Stimulated activated CD4-positive, alpha-beta T cell treated with anti-CD3 and anti-CD28 coated beads, Interleukin-4, amount 100 ng/mL, for 1 hour (primary cell): ENCODE measurements at regions not wholly inside any gene's neighbourhood (a gene's known extent, or its start where the extent isn't known, plus 50 kb on each side); places are given as distances from the start of the nearest gene placed in this dataset.
"Not testable (repeated sequence)": the region's sequence is repeated elsewhere in the genome, so short reads cannot be mapped to it uniquely, and the experiment has no call there.

Source experiments
- DNase-seq: peaks from one replicate; pipeline ENCODE4 v3.0.0-alpha.2; 2020

GRCh38 chr1:224061436-224061835, 52.5 kb upstream of the FBXO28 start:
- no peak for DNase-seq

DNA sequence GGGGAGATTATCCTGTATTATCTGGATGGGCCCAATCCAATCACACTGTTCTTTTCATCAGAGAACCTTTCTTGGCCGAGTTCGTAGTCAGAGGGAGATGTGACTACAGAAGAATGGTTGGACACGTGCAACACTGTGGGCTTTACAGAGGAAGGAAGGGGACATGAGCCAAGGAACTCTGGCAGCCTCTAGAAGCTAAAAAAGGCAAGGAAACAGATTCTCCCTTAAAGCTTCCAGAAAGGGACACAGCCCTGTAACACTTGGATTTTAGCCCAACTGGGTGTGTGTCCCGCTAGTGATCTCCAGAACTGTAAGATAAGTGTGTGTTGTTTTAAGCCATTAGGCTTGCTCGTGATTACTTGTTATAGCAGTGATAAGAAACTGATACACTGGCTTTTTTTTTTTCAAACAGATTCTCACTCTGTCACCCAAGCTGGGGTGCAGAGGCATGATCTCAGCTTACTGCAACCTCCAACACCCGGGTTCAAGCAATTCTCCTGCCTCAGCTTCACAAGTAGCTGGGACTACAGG, 53.9 kb upstream of the FBXO28 start:
- no peak for DNase-seq

GRCh38 chr1:224058303-224058702, 55.6 kb upstream of the FBXO28 start:
- no peak for DNase-seq

DNA sequence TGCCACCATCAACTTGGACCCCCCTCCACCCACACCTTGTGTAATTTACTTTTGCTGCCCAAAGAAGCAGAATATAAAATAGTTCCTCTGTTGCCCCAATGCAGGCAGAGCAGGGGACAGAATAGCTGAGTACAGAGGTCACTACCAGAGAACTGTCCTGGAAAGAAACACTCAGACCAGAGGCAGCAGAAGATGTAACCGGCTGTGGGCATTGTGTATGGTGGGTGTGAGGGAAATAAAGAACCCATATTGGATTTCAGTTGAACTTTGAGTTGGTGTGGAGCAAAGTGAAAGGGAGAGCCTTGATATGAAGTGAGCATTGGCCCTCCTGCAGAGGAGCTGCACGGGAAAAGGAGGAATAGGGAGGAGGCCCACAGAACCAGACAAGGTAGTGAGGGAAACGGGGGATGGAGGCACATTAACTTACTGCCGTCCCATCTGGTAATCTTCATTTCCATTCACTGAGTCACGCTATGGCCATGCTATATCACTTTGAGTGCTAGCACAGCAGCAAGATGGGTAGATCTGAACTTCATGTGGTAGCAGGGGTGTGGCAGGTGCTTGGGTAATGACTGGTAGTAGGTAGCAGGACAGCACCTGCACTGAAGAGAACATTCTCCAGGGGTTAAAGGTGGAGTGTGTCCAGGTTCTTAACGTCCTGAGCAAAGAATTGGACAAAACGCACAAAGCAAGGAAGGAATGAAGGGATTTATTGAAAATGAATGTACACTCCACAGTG, 56.3 kb upstream of the FBXO28 start:
- no peak for DNase-seq

GRCh38 chr1:224054611-224055010, 59.3 kb upstream of the FBXO28 start:
- DNase-seq = no peak

- no peak for DNase-seq
These were observed 59.9 kb upstream of the FBXO28 start for GRCh38 chr1:224054012-224054411.

- DNase-seq = no peak
These were observed 60.5 kb upstream of the FBXO28 start for GRCh38 chr1:224053456-224053855.

GRCh38 chr1:224052772-224053171, 61.1 kb upstream of the FBXO28 start:
- DNase-seq = no peak

- DNase-seq = not testable (repeated sequence)
These were observed 62.1 kb upstream of the FBXO28 start for GRCh38 chr1:224051782-224052181.

GRCh38 chr1:224051086-224051406, 62.9 kb upstream of the FBXO28 start:
- DNase-seq = no peak

- DNase-seq = no peak
These were observed 66.4 kb upstream of the FBXO28 start for GRCh38 chr1:224047538-224047937.

GRCh38 chr1:224045556-224045955, 68.4 kb upstream of the FBXO28 start:
- no peak for DNase-seq

- no peak for DNase-seq
These were observed 69.5 kb upstream of the FBXO28 start for GRCh38 chr1:224044420-224044819.

GRCh38 chr1:224042557-224043118, 71.3 kb upstream of the FBXO28 start:
- DNase-seq = no peak

DNA sequence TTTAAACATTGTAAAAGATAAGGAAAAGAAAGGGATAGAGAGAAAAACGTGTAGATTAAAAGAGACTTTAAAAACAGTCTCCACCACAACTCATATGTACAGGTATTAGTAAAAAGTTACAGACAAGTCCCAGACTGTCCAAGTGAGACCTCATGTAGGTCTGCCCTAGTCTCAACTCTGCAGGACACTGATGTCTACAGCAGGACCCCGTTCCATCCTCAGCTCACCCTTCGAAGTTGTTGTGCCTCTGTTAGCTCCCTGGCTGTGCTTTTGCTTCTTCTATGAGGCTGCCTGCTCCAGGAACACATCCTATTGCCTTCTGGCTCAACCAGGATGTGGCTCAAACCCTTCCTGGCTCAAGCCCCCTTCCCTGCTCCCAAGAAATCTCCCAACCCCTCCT, 72.9 kb upstream of the FBXO28 start:
- no peak for DNase-seq

DNA sequence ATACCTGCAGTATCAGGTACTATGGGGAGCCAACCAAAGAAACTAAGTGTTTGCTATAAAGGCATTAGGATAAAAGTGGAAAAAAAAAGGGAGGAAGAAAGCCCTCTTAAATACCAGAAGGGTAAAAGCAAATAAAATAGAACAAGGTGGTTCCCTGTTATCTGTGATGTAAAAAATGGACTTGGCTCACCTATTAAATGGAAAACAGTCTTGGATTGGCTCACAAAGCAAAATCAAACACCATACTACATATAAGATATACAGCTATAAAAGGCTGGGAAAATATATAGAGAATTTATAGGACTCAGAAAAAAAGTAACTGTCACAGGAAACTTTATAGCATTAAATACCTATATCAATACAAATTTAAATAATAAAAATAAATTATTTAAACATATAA, 73.5 kb upstream of the FBXO28 start:
- not testable (repeated sequence) for DNase-seq

DNA sequence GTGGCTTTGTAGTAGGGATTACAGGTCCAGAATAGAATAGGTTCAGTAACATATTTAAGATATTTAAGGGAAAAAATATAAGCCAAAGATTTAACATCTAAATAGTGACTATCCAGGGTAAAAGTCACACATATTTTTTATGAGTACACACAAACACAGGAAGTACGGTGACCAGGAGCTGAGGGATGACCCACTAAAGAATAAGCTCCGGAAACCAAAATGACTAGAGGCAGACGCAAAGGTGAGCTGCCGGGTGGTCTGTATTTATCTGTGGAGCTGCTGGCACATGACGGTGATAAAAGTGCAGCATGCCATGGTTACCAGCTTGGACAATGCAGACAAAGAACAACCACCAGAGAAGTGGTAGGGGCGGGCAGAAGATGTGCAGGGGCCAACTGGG, 73.9 kb upstream of the FBXO28 start:
- DNase-seq = not testable (repeated sequence)

- not testable (repeated sequence) for DNase-seq
These were observed 75.1 kb upstream of the FBXO28 start for GRCh38 chr1:224038832-224039231.

GRCh38 chr1:224037362-224037761, 76.5 kb upstream of the FBXO28 start:
- not testable (repeated sequence) for DNase-seq

- DNase-seq = not testable (repeated sequence)
These were observed 81.2 kb upstream of the FBXO28 start for GRCh38 chr1:224032608-224033276.

GRCh38 chr1:224031986-224032385, 81.9 kb upstream of the FBXO28 start:
- not testable (repeated sequence) for DNase-seq

- DNase-seq = not testable (repeated sequence)
These were observed 83.7 kb upstream of the FBXO28 start for GRCh38 chr1:224030257-224030656.

GRCh38 chr1:224029286-224030025, 84.5 kb upstream of the FBXO28 start:
- not testable (repeated sequence) for DNase-seq
